WI38 (cell line): ENCODE measurements at regions not wholly inside any gene's neighbourhood (a gene's known extent, or its start where the extent isn't known, plus 50 kb on each side); places are given as distances from the start of the nearest gene placed in this dataset.

Source experiments
- H3K4me3 ChIP-seq: 2 replicates; pipeline ENCODE4 v1.5.1; 2011; ENCODE audit warnings: low read depth, mild to moderate bottlenecking, control low read depth, low read length
- CTCF ChIP-seq: IDR thresholded peaks from 2 replicates; pipeline ENCODE4 v1.5.1; 2012; ENCODE audit warnings: low read depth, mild to moderate bottlenecking, control low read depth, low read length

GRCh38 chr11:70655816-70656215 is 257.5 kb downstream of the CTTN start:
- no peak overlapping the region for H3K4me3 ChIP-seq
- no peak for TF ChIP-seq CTCF

GRCh38 chr11:70656252-70656651 is 257.9 kb downstream of the CTTN start:
- no peak overlapping the region for H3K4me3 ChIP-seq
- no peak for TF ChIP-seq CTCF

GRCh38 chr11:70660059-70660888 is 261.9 kb downstream of the CTTN start:
- no peak for TF ChIP-seq CTCF

GRCh38 chr11:70660889-70661197 is 262.5 kb downstream of the CTTN start:
- no peak for TF ChIP-seq CTCF
- no peak overlapping the region for H3K4me3 ChIP-seq

More at GRCh38 chr11:70660059-70660888, 261.9 kb downstream of the CTTN start:
- no peak overlapping the region for H3K4me3 ChIP-seq

GRCh38 chr11:70661761-70662501 is 263.6 kb downstream of the CTTN start:
- H3K4me3 ChIP-seq, result peak overlapping the region; percentile 58
- no peak for TF ChIP-seq CTCF

GRCh38 chr11:70662691-70663098 is 264.4 kb downstream of the CTTN start:
- TF ChIP-seq CTCF, result no peak
- H3K4me3 ChIP-seq, result no peak overlapping the region; the same call in 1 of the 2 replicates

GRCh38 chr11:70663815-70664214 is 265.5 kb downstream of the CTTN start:
- H3K4me3 ChIP-seq, result no peak overlapping the region
- no peak for TF ChIP-seq CTCF
